H1 (cell line): ENCODE measurements at regions not wholly inside any gene's neighbourhood (a gene's known extent, or its start where the extent isn't known, plus 50 kb on each side); places are given as distances from the start of the nearest gene placed in this dataset.

ENCODE experiments used
- MAFK ChIP-seq: IDR thresholded peaks from 2 replicates; pipeline ENCODE4 v1.6.1; 2012; ENCODE audit warnings: low read depth, mild to moderate bottlenecking, improper control_type of control experiment, low read length
- NANOG ChIP-seq: IDR thresholded peaks from 2 replicates; pipeline ENCODE4 v1.6.1; 2011; ENCODE audit warnings: low read length, low read depth, mild to moderate bottlenecking, inconsistent platforms; ENCODE audit not compliant: insufficient read depth, poor library complexity, severe bottlenecking
- TAF7 ChIP-seq: optimal IDR thresholded peaks from 2 replicates; pipeline ENCODE3; 2011; ENCODE audit warnings: low read depth, mild to moderate bottlenecking, inconsistent platforms, low read length, moderate library complexity, borderline replicate concordance
- USF2 ChIP-seq: IDR thresholded peaks from 2 replicates; pipeline ENCODE4 v1.6.1; 2011; ENCODE audit warnings: low read length, improper control_type of control experiment
- TF ChIP-seq, protein P1 (sequence below): IDR thresholded peaks from 2 replicates; pipeline ENCODE4 v1.6.1; 2012; ENCODE audit warnings: inconsistent platforms
- TF ChIP-seq, protein P2 (sequence below): IDR thresholded peaks from 2 replicates; pipeline ENCODE4 v1.6.1; 2011; ENCODE audit warnings: low read depth, mild to moderate bottlenecking, low read length; ENCODE audit not compliant: insufficient read depth

DNA sequence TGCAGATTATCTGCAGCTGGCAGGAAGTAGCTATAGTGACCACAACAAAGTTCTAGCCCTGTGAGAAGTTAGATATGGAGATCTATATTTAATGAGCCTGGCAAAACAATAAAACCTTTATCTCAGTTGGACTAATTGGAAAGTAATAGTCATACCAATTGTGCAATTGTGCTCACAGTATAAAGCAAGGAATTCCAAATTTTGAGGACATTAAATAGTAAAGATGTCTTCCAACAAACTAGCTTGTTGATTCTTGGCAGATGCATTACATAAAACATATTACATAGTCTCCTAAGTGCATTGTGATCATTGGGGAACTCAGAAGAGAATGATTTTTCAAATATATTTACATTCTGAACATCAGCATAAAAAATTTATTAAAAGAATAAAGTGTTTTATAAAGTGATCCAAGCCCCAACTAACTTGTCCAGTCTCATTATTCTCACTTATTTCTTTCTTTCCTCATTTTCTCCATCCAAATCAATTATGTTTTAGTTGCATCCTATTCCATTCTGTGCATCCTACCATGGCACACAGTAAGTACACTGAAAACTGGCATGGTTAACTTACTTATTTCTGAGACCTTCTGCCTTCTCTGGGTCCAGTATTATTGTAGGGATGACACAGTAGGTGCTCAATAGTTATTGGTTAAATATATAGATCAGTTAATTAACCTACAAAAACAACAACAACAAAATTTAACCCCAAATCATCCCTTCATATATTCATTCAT, 977.2 kb upstream of the NUDT12 start (continued):
- no peak for TF ChIP-seq MAFK
- TF ChIP-seq, protein P1, sequence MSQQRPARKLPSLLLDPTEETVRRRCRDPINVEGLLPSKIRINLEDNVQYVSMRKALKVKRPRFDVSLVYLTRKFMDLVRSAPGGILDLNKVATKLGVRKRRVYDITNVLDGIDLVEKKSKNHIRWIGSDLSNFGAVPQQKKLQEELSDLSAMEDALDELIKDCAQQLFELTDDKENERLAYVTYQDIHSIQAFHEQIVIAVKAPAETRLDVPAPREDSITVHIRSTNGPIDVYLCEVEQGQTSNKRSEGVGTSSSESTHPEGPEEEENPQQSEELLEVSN = no peak
- TF ChIP-seq USF2 = no peak
- no peak for TF ChIP-seq NANOG
- TF ChIP-seq, protein P2, sequence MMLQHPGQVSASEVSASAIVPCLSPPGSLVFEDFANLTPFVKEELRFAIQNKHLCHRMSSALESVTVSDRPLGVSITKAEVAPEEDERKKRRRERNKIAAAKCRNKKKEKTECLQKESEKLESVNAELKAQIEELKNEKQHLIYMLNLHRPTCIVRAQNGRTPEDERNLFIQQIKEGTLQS = no peak
- TF ChIP-seq TAF7 = no peak
